Kidney tubule cell (primary cell): ENCODE measurements at regions not wholly inside any gene's neighbourhood (a gene's known extent, or its start where the extent isn't known, plus 50 kb on each side); places are given as distances from the start of the nearest gene placed in this dataset.

ENCODE experiments used
- DNase-seq: peaks from one replicate; pipeline ENCODE4 v3.0.0-alpha.2; 2018; ENCODE audit warnings: low spot score

DNA sequence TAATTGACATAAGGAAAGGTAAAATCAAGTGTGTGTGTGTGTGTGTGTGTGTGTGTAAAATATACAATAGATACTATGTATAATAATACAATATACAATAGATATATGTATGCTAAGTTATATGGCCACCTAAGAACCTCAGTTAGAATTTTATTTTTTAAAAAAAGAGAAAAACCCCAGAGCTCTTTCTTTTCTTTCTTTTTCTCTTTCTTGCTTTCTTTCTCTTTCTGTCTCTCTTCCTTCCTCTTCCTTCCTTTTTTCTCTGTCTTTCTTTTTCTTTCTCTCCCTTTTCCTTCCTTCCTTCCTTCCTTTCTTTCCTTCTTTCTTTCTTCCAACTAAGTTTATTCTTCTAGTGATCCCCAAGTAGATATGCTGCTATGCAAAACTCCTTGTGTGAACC lies 64.6 kb upstream of the FN1 start:
- DNase-seq, result no peak

DNA sequence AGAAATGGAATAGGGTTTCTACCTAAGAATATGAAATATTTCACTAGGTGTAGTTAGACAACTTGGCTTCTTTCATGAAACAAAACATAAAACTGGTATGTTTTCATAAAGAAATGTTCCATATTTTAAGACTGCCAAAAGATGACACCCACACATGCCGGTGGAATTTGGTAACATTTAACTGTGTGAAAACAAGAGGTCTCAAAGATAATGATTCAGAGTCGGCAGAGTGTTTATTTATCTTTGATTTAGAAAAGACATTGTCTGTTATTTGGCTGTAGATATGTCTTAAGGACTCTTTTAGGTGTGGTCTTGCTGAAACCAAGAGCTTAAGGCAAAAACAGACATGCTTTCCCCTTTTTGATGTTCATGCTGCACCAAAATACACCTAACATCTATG lies 63.5 kb upstream of the FN1 start:
- DNase-seq, result no peak

DNA sequence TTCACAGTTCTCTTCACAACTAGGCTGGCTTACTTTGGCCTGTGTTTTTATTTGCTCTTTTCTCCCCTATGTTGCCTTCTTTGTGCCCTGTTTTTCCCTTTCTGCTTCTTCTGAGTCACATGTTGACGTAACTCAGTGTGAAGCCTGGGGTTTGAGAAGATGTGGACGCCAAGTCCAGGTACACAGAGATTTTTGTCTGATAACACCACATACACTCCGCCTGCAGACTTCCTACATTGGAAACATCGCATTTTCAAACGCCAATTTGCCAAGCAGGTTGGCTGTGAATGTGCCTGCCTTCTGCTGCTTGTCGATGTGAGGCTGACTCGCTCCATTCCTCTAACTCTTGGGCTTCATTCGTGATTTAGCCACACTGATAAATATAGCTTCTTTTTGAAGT lies 62.6 kb upstream of the FN1 start:
- no peak for DNase-seq

DNA sequence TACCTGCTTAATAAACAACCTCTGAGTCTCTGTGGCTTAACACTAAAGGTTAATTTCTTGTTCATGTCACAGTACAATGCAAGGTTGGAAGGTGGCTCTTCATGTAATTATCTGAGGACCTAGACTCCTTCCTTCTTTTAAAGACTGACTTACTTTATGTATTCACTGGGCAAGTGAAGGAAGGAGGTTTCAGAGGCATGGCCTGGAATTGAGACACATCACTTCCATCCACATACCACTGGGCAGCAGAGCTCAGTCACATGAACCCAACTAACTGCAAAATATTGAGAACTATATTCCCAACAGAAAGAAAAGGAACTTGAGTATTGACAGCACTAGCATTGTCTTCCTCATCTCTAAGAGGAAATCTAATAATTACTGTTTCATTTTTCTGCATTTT lies 57.5 kb upstream of the FN1 start:
- peak; percentile 29 for DNase-seq

DNA sequence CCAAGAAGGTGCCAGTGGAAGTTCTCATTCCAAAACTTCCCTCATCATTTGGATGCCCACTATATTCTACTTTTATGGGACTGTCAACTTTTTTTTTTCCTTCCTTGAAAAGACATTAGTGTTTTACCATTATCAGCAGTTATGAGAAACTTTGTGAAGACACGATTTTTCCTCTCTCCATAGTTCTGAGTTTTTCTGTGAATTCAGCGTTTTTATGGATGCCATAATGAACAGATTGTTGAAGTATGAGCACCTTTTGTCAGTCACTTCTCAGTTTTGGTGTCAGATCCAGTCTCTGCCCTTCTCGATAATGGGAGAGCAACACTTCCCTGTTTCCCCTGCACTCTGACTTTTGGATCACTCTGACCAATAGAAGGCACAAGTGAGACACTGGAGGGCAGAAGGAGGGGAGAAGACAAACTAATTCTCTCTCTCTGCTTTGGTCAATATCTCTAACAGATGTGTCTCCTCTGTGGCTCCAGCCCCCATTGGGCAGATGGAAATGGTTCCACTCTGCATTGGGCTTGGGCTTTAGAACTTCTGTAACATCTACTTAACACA lies 53.5 kb upstream of the FN1 start:
- DNase-seq, result no peak

DNA sequence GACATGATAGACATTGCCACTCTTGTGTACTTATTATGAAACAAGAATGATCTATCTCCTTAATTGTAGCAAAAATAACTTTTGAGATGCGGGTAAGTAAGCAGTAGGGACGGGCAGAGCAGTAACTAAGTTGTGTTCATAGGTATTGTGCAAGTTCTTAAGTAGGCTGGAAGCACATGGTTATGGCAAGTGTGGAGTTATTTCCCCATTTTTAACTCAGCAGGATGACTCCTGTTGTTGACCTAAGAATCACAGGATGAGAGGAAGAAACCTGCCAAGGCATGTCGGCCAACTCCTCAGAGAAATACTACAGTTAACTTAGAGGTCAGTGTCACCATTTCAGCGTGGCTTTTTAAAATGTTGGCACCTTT lies 51.1 kb upstream of the FN1 start:
- peak; percentile 20 for DNase-seq

DNA sequence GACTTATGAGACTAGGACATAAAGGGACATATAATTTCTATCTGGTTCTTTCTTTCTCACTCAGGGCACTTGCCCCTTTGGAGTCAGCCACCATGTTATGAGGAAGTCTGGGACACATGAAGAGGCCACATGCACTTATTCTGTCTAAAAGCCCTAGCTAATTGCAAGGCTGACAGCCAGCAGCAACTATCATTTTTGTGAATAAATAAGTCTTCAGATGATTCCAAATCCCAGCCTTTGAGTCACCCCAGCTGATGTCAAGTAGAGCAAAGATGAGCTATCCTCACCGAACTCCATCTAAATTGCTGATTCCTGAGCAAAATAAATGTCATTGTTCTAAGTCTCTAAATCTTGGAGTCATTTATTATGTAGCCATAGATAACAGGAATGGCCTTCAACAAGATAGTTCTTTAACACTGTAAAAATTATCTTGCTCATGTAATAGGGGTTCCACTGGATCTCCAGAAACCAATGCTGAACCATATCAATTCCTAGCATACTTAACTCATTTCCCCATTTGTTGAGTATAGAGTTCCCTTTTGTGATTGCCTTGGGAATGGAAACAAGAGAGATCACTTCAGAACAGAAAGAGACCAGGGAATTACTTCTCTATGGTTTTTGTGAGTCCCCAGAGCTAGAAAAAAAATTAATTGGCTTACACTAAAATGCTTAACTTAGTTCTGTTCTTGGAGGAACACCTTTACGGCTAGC lies 50.6 kb upstream of the FN1 start:
- no peak for DNase-seq
